HFFc6 (cell line): ENCODE measurements at regions not wholly inside any gene's neighbourhood (a gene's known extent, or its start where the extent isn't known, plus 50 kb on each side); places are given as distances from the start of the nearest gene placed in this dataset.

Experiments used
- DNase-seq: peaks from one replicate; pipeline ENCODE4 v3.0.0-alpha.2; 2018
- H3K27ac Mint-ChIP-seq: 2 replicates; pipeline ENCODE4 v1.8.0; 2020; ENCODE audit warnings: mild to moderate bottlenecking, mixed read lengths
- H3K27me3 Mint-ChIP-seq: 2 replicates; pipeline ENCODE4 v1.8.0; 2021; ENCODE audit warnings: mild to moderate bottlenecking, moderate library complexity, mixed read lengths; ENCODE audit not compliant: insufficient read depth
- H3K36me3 Mint-ChIP-seq: 2 replicates; pipeline ENCODE4 v1.8.0; 2021; ENCODE audit warnings: low read depth, mixed read lengths
- H3K4me1 Mint-ChIP-seq: 2 replicates; pipeline ENCODE4 v1.8.0; 2020; ENCODE audit warnings: low read depth, mixed read lengths
- H3K4me3 Mint-ChIP-seq: 2 replicates; pipeline ENCODE4 v1.8.0; 2020; ENCODE audit warnings: mild to moderate bottlenecking, moderate library complexity, mixed read lengths
- H3K9me3 Mint-ChIP-seq: 2 replicates; pipeline ENCODE4 v1.8.0; 2020; ENCODE audit warnings: mild to moderate bottlenecking, mixed read lengths
- CTCF ChIP-seq: fragments of 200-600 bp; sonication (generic); IDR thresholded peaks from 2 replicates; pipeline ENCODE4 v1.5.0; 2021; ENCODE audit warnings: antibody characterized with exemption, mild to moderate bottlenecking

GRCh38 chr14:48970943-48971342 is 615.2 kb downstream of the RPS29 start:
- no peak overlapping the region for H3K27ac Mint-ChIP-seq
- no peaks in the 10 kb centered on the region for H3K27me3 Mint-ChIP-seq
- no peak for DNase-seq
- TF ChIP-seq CTCF: no peak
- H3K4me1 Mint-ChIP-seq: no peaks in the 10 kb centered on the region
- H3K4me3 Mint-ChIP-seq: no peak overlapping the region
- H3K9me3 Mint-ChIP-seq: peaks cover 32% of the 10 kb centered on the region
- H3K36me3 Mint-ChIP-seq: no peaks in the 10 kb centered on the region

- Mint-ChIP-seq H3K4me3 (no peak overlapping the region), H3K4me1 (no peaks in the 10 kb centered on the region), H3K9me3 (peaks cover 48% of the 10 kb centered on the region), H3K27ac (no peak overlapping the region), H3K27me3 (no peaks in the 10 kb centered on the region), H3K36me3 (no peaks in the 10 kb centered on the region)
- no peak for TF ChIP-seq CTCF
- no peak for DNase-seq
These were observed 618.8 kb downstream of the RPS29 start for GRCh38 chr14:48967419-48967818.

GRCh38 chr14:48963231-48963790 is 622.9 kb downstream of the RPS29 start:
- TF ChIP-seq CTCF: no peak

GRCh38 chr14:48957486-48957885 is 628.7 kb downstream of the RPS29 start:
- H3K27me3 Mint-ChIP-seq: no peaks in the 10 kb centered on the region
- H3K4me1 Mint-ChIP-seq: no peaks in the 10 kb centered on the region
- H3K27ac Mint-ChIP-seq: no peak overlapping the region
- H3K36me3 Mint-ChIP-seq: 0 out of 2 replicates have a peak, but pooled peaks cover 3% of the 10 kb centered on the region
- DNase-seq: no peak
- peaks cover 40% of the 10 kb centered on the region for H3K9me3 Mint-ChIP-seq
- no peak overlapping the region for H3K4me3 Mint-ChIP-seq
- TF ChIP-seq CTCF: no peak

More at GRCh38 chr14:48963231-48963790, 622.9 kb downstream of the RPS29 start:
- no peak for DNase-seq
- Mint-ChIP-seq H3K27ac (no peak overlapping the region), H3K27me3 (no peaks in the 10 kb centered on the region), H3K36me3 (0 out of 2 replicates have a peak, but pooled peaks cover 3% of the 10 kb centered on the region), H3K4me3 (no peak overlapping the region), H3K9me3 (peaks cover 45% of the 10 kb centered on the region), H3K4me1 (no peaks in the 10 kb centered on the region)

GRCh38 chr14:48955857-48956256 is 630.3 kb downstream of the RPS29 start:
- Mint-ChIP-seq H3K4me1 (no peaks in the 10 kb centered on the region), H3K36me3 (no peaks in the 10 kb centered on the region), H3K27ac (no peak overlapping the region), H3K4me3 (no peak overlapping the region), H3K27me3 (no peaks in the 10 kb centered on the region), H3K9me3 (peaks cover 33% of the 10 kb centered on the region)
- no peak for TF ChIP-seq CTCF
- DNase-seq: no peak

- Mint-ChIP-seq H3K36me3 (0 out of 2 replicates have a peak, but pooled peaks cover 4% of the 10 kb centered on the region), H3K27me3 (no peaks in the 10 kb centered on the region), H3K9me3 (peaks cover 39% of the 10 kb centered on the region), H3K27ac (no peak overlapping the region), H3K4me3 (no peak overlapping the region), H3K4me1 (no peaks in the 10 kb centered on the region)
- TF ChIP-seq CTCF: no peak
- no peak for DNase-seq
These were observed 631.7 kb downstream of the RPS29 start for GRCh38 chr14:48954446-48954845.
